RWPE2 (cell line): ENCODE measurements at regions not wholly inside any gene's neighbourhood (a gene's known extent, or its start where the extent isn't known, plus 50 kb on each side); places are given as distances from the start of the nearest gene placed in this dataset.

Experiments used
- ATAC-seq: fragments of 200-7000 bp; cut with Tn5 transposase; 3 replicates; pipeline ENCODE4 v1.9.1; 2021; ENCODE audit warnings: low read depth
- DNase-seq: peaks from one replicate; pipeline ENCODE4 v3.0.0-alpha.2; 2020; ENCODE audit warnings: low spot score
- H3K27ac ChIP-seq: fragments of 450-650 bp; 2 replicates; pipeline ENCODE4 v1.5.1; 2017; ENCODE audit warnings: mild to moderate bottlenecking; ENCODE audit not compliant: poor library complexity, severe bottlenecking
- H3K27me3 ChIP-seq: fragments of 250-450 bp; sonication (Bioruptor Pico); 2 replicates; pipeline ENCODE4 v1.5.1; 2021; ENCODE audit warnings: mild to moderate bottlenecking, moderate library complexity; ENCODE audit not compliant: insufficient read depth, poor library complexity, severe bottlenecking
- H3K36me3 ChIP-seq: fragments of 250-450 bp; sonication (Bioruptor Pico); 2 replicates; pipeline ENCODE4 v1.5.1; 2020; ENCODE audit warnings: low read depth, mild to moderate bottlenecking, moderate library complexity
- H3K4me1 ChIP-seq: fragments of 250-450 bp; sonication (Bioruptor Pico); 2 replicates; pipeline ENCODE4 v1.5.1; 2021; ENCODE audit warnings: mild to moderate bottlenecking, moderate library complexity; ENCODE audit not compliant: insufficient read depth, poor library complexity, severe bottlenecking
- H3K4me3 ChIP-seq: fragments of 250-450 bp; sonication (Bioruptor Pico); 2 replicates; pipeline ENCODE4 v1.5.1; 2021; ENCODE audit warnings: mild to moderate bottlenecking, moderate library complexity; ENCODE audit not compliant: severe bottlenecking
- H3K9me3 ChIP-seq: fragments of 250-450 bp; sonication (Bioruptor Pico); 2 replicates; pipeline ENCODE4 v1.5.1; 2021; ENCODE audit warnings: mild to moderate bottlenecking, moderate library complexity; ENCODE audit not compliant: severe bottlenecking
- CTCF ChIP-seq: fragments of 450-650 bp; IDR thresholded peaks from one replicate; pipeline ENCODE4 v1.5.1; 2017; ENCODE audit warnings: mild to moderate bottlenecking, moderate library complexity; ENCODE audit not compliant: poor library complexity, severe bottlenecking

- H3K9me3 ChIP-seq: no peaks in the 10 kb centered on the region
- DNase-seq: no peak
- no peak overlapping the region for H3K27ac ChIP-seq
- no peaks in the 10 kb centered on the region for H3K27me3 ChIP-seq
- no peak overlapping the region for H3K4me3 ChIP-seq
- ATAC-seq: no peak
- no peaks in the 10 kb centered on the region for H3K4me1 ChIP-seq
- TF ChIP-seq CTCF: no peak
- H3K36me3 ChIP-seq: no peaks in the 10 kb centered on the region
Measured at GRCh38 chr13:18992791-18993190, 188.8 kb downstream of the TUBA3C start.

GRCh38 chr13:18991060-18991459 is 190.6 kb downstream of the TUBA3C start:
- Histone ChIP-seq H3K4me1 (no peaks in the 10 kb centered on the region), H3K4me3 (no peak overlapping the region), H3K36me3 (no peaks in the 10 kb centered on the region), H3K27ac (no peak overlapping the region), H3K27me3 (no peaks in the 10 kb centered on the region), H3K9me3 (no peaks in the 10 kb centered on the region)
- DNase-seq (no peak), ATAC-seq (peak; percentile 74)
- TF ChIP-seq CTCF: no peak

GRCh38 chr13:18978447-18978846 is 203.2 kb downstream of the TUBA3C start:
- Histone ChIP-seq H3K4me3 (no peak overlapping the region), H3K36me3 (no peaks in the 10 kb centered on the region), H3K27me3 (no peaks in the 10 kb centered on the region), H3K4me1 (no peaks in the 10 kb centered on the region), H3K27ac (no peak overlapping the region), H3K9me3 (no peaks in the 10 kb centered on the region)
- no peak for ATAC-seq
- no peak for TF ChIP-seq CTCF
- no peak for DNase-seq

- H3K36me3 ChIP-seq: no peaks in the 10 kb centered on the region
- no peak overlapping the region for H3K27ac ChIP-seq
- H3K4me1 ChIP-seq: no peaks in the 10 kb centered on the region
- H3K9me3 ChIP-seq: no peaks in the 10 kb centered on the region
- no peak overlapping the region for H3K4me3 ChIP-seq
- no peaks in the 10 kb centered on the region for H3K27me3 ChIP-seq
- DNase-seq (no peak), ATAC-seq (no peak)
- TF ChIP-seq CTCF: no peak
Measured at GRCh38 chr13:18977857-18978256, 203.8 kb downstream of the TUBA3C start.

GRCh38 chr13:18971576-18972219 is 209.9 kb downstream of the TUBA3C start:
- DNase-seq: no peak
- no peaks in the 10 kb centered on the region for H3K4me1 ChIP-seq
- H3K27me3 ChIP-seq: no peaks in the 10 kb centered on the region
- H3K36me3 ChIP-seq: no peaks in the 10 kb centered on the region
- H3K27ac ChIP-seq: no peak overlapping the region
- no peaks in the 10 kb centered on the region for H3K9me3 ChIP-seq
- TF ChIP-seq CTCF: no peak
- ATAC-seq: no peak
- no peak overlapping the region for H3K4me3 ChIP-seq
